CD4-positive, alpha-beta T cell treated with Interleukin-17A for 4 hours (primary cell): ENCODE measurements at regions not wholly inside any gene's neighbourhood (a gene's known extent, or its start where the extent isn't known, plus 50 kb on each side); places are given as distances from the start of the nearest gene placed in this dataset.

Experiments
- DNase-seq: peaks from one replicate; pipeline ENCODE4 v3.0.0-alpha.2; 2020; ENCODE audit warnings: mixed read lengths

GRCh38 chr9:109914280-109915027 is 134.5 kb downstream of the PALM2AKAP2 start:
- no peak for DNase-seq

- no peak for DNase-seq
These were observed 136.3 kb downstream of the PALM2AKAP2 start for GRCh38 chr9:109916316-109916715.

- no peak for DNase-seq
These were observed 138.6 kb downstream of the PALM2AKAP2 start for GRCh38 chr9:109918339-109919163.

GRCh38 chr9:109919736-109920408 is 139.9 kb downstream of the PALM2AKAP2 start:
- DNase-seq, result no peak

- no peak for DNase-seq
These were observed 142.8 kb downstream of the PALM2AKAP2 start for GRCh38 chr9:109922617-109923470.

GRCh38 chr9:109923471-109923760 is 143.4 kb downstream of the PALM2AKAP2 start:
- no peak for DNase-seq

GRCh38 chr9:109923806-109924205 is 143.8 kb downstream of the PALM2AKAP2 start:
- DNase-seq, result no peak

- no peak for DNase-seq
These were observed 145.8 kb downstream of the PALM2AKAP2 start for GRCh38 chr9:109925799-109926198.

- no peak for DNase-seq
These were observed 146.4 kb downstream of the PALM2AKAP2 start for GRCh38 chr9:109926421-109926869.

GRCh38 chr9:109931623-109932022 is 151.6 kb downstream of the PALM2AKAP2 start:
- no peak for DNase-seq

GRCh38 chr9:109934136-109934856 is 154.3 kb downstream of the PALM2AKAP2 start:
- DNase-seq, result no peak

GRCh38 chr9:109934857-109935215 is 154.8 kb downstream of the PALM2AKAP2 start:
- DNase-seq, result no peak

- DNase-seq, result no peak
These were observed 155.5 kb downstream of the PALM2AKAP2 start for GRCh38 chr9:109935406-109936087.

- no peak for DNase-seq
These were observed 158.0 kb downstream of the PALM2AKAP2 start for GRCh38 chr9:109937861-109938453.

GRCh38 chr9:109939698-109940342 is 159.8 kb downstream of the PALM2AKAP2 start:
- no peak for DNase-seq

GRCh38 chr9:109940561-109940960 is 160.6 kb downstream of the PALM2AKAP2 start:
- DNase-seq, result no peak

- no peak for DNase-seq
These were observed 161.8 kb downstream of the PALM2AKAP2 start for GRCh38 chr9:109941771-109942170.

GRCh38 chr9:109945573-109945972 is 165.6 kb downstream of the PALM2AKAP2 start:
- no peak for DNase-seq

- no peak for DNase-seq
These were observed 168.5 kb downstream of the PALM2AKAP2 start for GRCh38 chr9:109948453-109948852.

GRCh38 chr9:109950710-109951443 is 170.9 kb downstream of the PALM2AKAP2 start:
- peak; percentile 19 for DNase-seq
